CD4-positive, alpha-beta T cell treated with Interleukin-2 at 100 ng/mL for 4 hours (primary cell): ENCODE measurements at regions not wholly inside any gene's neighbourhood (a gene's known extent, or its start where the extent isn't known, plus 50 kb on each side); places are given as distances from the start of the nearest gene placed in this dataset.
"Not testable (repeated sequence)": the region's sequence is repeated elsewhere in the genome, so short reads cannot be mapped to it uniquely, and the experiment has no call there.

Experiments used
- DNase-seq: peaks from one replicate; pipeline ENCODE4 v3.0.0-alpha.2; 2020; ENCODE audit warnings: low spot score

DNA sequence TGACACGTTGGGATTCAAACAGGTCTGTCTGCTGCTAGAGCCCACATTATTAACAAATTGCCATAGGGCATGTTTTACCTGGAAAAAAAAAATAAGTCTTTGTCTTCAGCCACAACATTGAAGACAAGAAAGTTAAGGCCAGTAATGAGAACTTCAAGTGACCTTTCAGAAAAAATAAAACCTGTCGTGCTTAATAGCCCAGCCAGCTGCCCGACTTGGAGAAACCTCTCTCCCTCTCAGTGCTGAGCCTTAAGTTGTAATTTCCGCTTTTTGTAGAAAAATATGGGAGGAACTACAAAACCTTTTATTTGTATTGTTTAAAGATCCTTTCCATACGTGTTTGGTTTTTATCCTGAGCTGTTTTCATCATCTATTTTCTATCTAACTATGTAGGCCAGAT is 454.3 kb upstream of the SLITRK6 start:
- not testable (repeated sequence) for DNase-seq

DNA sequence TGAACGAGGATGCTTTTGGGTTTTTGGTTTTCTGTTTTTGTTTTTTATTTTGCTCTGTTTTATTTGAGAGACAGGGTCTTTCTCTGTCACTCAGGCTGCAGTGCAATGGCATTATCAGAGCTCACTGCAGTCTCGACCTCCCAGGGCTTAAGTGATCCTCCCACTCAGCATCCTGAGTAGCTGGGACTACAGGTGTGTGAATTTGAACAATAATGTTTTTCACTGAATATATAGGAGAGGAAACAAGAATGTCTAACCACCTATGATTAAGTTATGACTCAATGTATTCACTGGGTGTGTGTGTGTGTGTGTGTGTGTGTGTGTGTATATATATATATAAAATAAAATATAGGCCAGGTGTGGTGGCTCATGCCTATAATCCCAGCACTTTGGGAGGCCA is 456.6 kb upstream of the SLITRK6 start:
- not testable (repeated sequence) for DNase-seq

DNA sequence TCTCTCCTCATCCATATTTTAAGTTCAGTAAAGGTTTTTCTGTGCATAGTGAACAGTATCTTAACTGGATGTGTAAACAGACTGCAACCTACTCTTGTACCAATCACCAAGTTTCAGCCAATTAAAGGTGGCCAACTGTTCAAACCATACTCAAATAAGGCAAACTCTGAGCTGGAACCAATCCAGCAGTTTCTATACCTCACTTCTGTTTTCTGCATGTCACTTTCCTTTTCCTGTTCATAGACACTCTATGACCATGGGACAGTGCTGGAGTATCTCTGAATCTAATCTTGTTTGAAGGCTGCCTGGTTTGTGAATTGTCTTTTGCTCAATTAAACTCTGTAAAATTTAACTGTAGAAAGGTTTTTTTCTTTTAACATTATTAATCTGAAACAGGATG is 470.3 kb upstream of the SLITRK6 start:
- no peak for DNase-seq

GRCh38 chr13:86282442-86282841 is 483.2 kb upstream of the SLITRK6 start:
- no peak for DNase-seq

DNA sequence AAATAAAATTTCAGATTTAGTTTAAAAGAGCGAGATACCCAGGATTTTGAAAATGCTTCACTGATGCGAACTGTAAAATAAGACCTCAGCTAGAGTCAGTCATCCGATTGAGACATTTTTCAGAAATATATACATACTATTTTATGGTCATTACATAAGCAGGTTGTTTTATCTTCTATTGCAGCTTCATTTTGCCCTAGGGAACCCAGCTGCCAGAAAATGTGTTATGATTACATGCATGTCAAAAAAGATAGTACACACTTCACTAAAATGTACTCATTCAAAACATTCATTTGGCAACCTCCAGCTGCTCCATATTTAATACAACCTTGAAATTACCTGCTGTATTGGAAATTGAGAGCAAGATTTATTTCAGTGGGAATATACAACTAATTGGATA is 483.8 kb upstream of the SLITRK6 start:
- DNase-seq: no peak

GRCh38 chr13:86298725-86299124 is 499.5 kb upstream of the SLITRK6 start:
- DNase-seq: no peak

DNA sequence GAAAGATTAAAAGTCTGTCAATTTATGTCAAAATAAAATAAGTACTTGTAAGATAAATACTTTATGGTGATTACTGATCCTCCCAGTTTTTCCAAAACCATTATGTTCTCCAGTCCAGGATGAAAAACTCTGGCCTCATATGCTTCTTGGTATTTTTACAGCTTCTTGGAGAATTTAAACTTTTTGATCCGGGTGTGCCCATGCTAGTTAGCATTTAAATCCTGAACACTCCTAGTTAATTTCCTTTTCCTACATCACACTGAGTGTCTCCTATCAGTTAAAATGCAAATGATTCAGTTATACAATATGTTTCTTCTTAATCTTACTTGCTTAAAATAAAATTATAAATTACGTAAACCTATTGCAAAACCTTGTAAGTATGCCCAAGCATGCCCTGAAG is 499.9 kb upstream of the SLITRK6 start:
- no peak for DNase-seq

DNA sequence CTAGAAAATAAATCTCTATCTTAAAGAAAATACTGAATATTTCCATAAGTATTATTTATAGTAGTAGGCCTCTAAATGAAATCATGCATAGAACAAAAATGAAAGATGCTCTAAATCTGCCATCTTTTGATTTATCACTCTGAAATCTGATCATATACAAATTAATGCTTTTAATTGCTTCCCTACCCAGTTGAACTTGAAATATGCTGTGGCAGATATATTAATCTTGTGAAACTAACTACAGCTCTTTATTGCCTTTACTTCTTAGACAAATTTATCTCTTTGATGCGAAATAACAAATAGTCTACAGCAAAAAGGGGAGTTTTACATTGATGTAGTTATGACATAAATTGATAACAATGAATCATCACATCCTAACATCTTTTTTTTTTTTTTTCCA is 510.7 kb upstream of the SLITRK6 start:
- no peak for DNase-seq

DNA sequence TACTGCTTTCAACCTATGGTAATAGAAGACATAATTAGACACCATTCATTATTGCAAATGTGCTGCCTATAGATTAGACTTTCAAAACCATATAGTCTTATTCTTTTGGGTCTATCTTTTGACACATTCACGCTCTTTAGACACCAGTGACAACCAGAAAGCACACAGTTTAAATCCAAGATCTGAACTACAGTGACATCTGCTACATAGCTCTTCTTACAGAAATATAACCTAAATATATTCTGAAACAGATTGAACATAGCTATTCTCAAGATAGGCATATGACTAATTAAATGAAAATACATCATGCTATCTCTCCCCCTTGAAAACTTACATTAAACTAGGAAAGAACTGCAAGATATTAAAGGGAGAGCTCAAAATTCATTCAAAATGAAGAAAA is 514.2 kb upstream of the SLITRK6 start:
- no peak for DNase-seq

DNA sequence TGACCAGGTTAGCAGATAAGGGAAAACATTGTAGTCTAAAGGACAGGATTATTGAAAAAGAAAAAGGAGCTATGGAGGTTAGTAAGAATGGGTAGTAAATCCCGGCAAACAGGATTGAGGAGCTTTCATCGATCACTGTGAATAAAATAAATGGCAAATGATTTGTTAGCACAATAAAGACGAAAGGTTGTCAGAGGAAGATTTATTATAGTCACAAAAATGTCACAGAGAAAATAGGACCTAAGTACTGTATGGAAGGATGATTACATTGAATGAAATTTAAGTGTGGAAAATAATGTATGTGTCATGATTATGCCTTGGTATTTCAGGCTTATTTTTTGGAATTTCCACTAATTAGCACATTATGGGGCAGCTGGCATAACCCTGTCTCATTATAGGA is 519.2 kb upstream of the SLITRK6 start:
- no peak for DNase-seq

DNA sequence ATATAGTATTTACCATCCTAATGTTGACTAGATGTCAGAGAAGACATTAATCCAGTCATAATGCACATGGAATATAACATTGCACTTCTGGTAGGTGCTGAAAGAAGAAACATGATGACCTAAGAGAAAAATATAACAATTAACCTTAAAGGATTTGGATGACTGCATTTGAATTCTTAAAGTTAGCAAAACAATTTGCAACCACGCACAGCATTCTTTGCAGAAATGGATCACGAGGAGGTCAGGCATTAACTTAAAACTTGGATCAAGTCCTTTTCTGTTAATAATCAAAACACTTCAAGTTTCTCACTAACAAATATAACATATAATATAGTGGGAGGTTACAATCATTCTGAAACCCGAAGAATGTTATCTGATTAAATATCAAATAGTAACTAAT is 525.0 kb upstream of the SLITRK6 start:
- no peak for DNase-seq

DNA sequence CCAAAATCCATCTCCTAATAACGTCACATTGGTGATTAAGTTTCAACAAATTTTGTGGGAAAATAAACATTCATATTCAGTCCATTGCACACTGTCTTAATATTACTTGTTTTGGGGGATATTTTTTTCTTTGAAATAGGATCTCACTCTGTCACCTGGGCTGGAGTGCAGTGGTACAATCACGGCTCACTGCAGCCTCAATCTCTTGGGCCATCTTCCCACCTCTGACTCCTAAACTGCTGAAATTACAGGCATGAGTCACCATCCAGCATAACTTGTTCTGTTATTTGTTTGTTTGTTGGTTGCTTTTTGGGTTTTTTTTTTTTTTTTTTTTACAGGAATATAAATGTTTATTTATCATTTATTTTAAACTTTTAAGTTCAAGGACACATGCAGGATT is 556.1 kb upstream of the SLITRK6 start:
- DNase-seq: no peak

- no peak for DNase-seq
These were observed 557.9 kb upstream of the SLITRK6 start for GRCh38 chr13:86357106-86357505.

DNA sequence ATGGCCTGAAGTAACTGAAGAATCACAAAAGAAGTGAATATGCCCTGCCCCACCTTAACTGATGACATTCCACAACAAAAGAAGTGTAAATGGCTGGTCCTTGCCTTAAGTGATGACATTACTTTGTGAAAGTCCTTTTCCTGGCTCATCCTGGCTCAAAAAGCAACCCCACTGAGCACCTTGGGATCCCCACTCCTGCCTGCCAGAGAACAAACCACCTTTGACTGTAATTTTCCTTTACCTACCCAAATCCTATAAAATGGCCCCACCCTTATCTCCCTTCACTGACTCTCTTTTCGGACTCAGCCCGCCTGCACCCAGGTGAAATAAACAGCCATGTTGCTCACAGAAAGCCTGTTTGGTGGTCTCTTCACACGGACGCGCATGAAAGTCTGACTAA is 564.5 kb upstream of the SLITRK6 start:
- not testable (repeated sequence) for DNase-seq

- DNase-seq: no peak
These were observed 569.7 kb upstream of the SLITRK6 start for GRCh38 chr13:86368924-86369323.

DNA sequence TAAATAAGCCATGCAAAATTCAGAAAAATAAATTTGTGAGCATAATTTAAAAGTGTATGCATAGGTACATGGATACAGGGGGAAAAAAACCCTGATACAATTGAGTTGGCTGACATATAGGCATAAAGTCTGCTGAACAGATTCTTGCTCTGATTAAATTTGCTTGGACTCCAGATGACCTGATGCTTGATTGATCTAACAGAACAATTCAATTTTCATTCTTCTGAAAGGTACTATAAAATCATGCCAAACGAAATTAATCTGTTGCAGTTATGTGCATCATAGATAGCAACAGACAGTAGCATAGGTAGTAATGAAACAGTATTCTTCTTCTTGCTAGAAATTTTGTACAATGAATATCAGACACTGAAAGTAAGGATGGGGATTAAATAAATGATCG is 578.2 kb upstream of the SLITRK6 start:
- no peak for DNase-seq

- no peak for DNase-seq
These were observed 579.4 kb upstream of the SLITRK6 start for GRCh38 chr13:86378628-86379027.

GRCh38 chr13:86383151-86383550 is 583.9 kb upstream of the SLITRK6 start:
- DNase-seq: no peak

GRCh38 chr13:86383561-86383960 is 584.3 kb upstream of the SLITRK6 start:
- no peak for DNase-seq

DNA sequence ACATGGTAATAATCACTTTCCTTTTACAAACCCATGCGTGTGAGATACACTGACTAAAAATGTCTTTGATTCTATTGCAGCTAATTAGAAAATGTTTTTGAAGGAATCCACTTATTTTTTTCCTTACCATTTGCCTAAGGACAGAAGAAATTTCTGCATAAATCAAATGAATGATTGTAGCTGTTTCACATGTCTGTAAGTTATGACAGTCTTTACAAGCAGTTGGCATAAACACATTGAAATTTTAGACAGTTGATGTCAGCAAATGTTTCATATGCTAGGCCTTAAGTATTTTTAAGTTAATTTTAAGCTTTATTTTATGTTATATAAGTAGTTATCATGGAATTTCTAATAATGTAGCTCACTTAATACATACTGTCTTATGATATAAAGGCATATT is 598.4 kb upstream of the SLITRK6 start:
- no peak for DNase-seq

DNA sequence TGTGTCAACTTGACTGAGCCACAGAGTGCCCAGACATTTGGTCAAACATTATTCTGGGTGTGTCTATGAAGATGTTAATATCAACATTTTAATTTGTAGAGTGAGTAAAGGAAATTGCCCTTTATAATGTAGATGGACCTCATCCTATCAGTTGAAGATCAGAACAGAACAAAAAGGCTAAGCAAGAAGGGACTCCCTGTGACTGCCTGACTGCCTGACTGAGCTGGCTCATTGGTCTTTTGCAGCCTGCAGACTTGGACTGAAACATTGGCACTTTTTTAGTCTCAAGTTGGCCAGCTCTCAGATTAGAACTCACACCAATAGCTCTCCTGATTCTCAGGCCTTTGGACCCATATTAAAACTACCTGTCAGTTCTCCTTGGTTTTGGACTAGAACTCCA is 600.4 kb upstream of the SLITRK6 start:
- no peak for DNase-seq

- DNase-seq: no peak
These were observed 603.3 kb upstream of the SLITRK6 start for GRCh38 chr13:86402500-86402899.

GRCh38 chr13:86403181-86403580 is 604.0 kb upstream of the SLITRK6 start:
- DNase-seq: no peak

- DNase-seq: no peak
These were observed 610.4 kb upstream of the SLITRK6 start for GRCh38 chr13:86409466-86410241.
